Large intestine (tissue), 3 donors: ENCODE measurements at regions not wholly inside any gene's neighbourhood (a gene's known extent, or its start where the extent isn't known, plus 50 kb on each side); places are given as distances from the start of the nearest gene placed in this dataset.

Experiments
- DNase-seq, 2 donors: peaks; one replicate each; pipeline versions ENCODE4 v3.0.0 to v3.0.0-alpha.2; 2013
- H3K27ac ChIP-seq: one replicate; pipeline ENCODE4 v1.5.1; 2013; ENCODE audit warnings: low read length
- H3K27me3 ChIP-seq: 2 replicates; pipeline ENCODE4 v1.6.1; 2013; ENCODE audit warnings: low read length; ENCODE audit not compliant: control insufficient read depth, insufficient read depth
- H3K36me3 ChIP-seq: 2 replicates; pipeline ENCODE4 v1.6.1; 2013; ENCODE audit warnings: low read length; ENCODE audit not compliant: control insufficient read depth, insufficient read depth
- H3K4me1 ChIP-seq: one replicate; pipeline ENCODE4 v1.6.1; 2013; ENCODE audit warnings: low read length; ENCODE audit not compliant: control insufficient read depth, insufficient read depth
- H3K4me3 ChIP-seq: one replicate; pipeline ENCODE4 v1.5.1; 2013; ENCODE audit warnings: low read length
- H3K9me3 ChIP-seq: one replicate; pipeline ENCODE4 v1.6.1; 2013; ENCODE audit warnings: mild to moderate bottlenecking, low read depth, low read length, moderate library complexity; ENCODE audit not compliant: control insufficient read depth
- WGBS: methylation state at CpG from one replicate; pipeline ENCODE4 v1.1.5; 2013; ENCODE audit warnings: low lambda C conversion rate; ENCODE audit not compliant: insufficient coverage; 5-methylcytosine and 5-hydroxymethylcytosine counted together

- Histone ChIP-seq H3K36me3 (no peaks in the 10 kb centered on the region), H3K27ac (no peak overlapping the region), H3K9me3 (no peaks in the 10 kb centered on the region), H3K4me1 (no peaks in the 10 kb centered on the region), H3K4me3 (no peak overlapping the region), H3K27me3 (no peaks in the 10 kb centered on the region)
- no peak for DNase-seq
- WGBS: 100% methylated on average over 1 of the region's 4 CpGs
Measured at GRCh38 chr5:93930098-93930497, 188.7 kb upstream of the POU5F2 start.

GRCh38 chr5:93929131-93929530 is 187.7 kb upstream of the POU5F2 start:
- Histone ChIP-seq H3K36me3 (no peaks in the 10 kb centered on the region), H3K4me1 (no peaks in the 10 kb centered on the region), H3K4me3 (no peak overlapping the region), H3K27ac (no peak overlapping the region), H3K9me3 (no peaks in the 10 kb centered on the region), H3K27me3 (no peaks in the 10 kb centered on the region)
- no CpG with 5 or more reads among the region's 1 CpG for WGBS
- no peak for DNase-seq

GRCh38 chr5:93926831-93927620 is 185.6 kb upstream of the POU5F2 start:
- no peak overlapping the region for H3K27ac ChIP-seq
- 86% methylated on average over 1 of the region's 3 CpGs for WGBS
- DNase-seq: no peak
- H3K36me3 ChIP-seq: no peaks in the 10 kb centered on the region
- H3K27me3 ChIP-seq: no peaks in the 10 kb centered on the region
- no peaks in the 10 kb centered on the region for H3K9me3 ChIP-seq
- no peaks in the 10 kb centered on the region for H3K4me1 ChIP-seq
- H3K4me3 ChIP-seq: no peak overlapping the region

- H3K27ac ChIP-seq: no peak overlapping the region
- no CpG with 5 or more reads among the region's 1 CpG for WGBS
- DNase-seq: no peak
- H3K27me3 ChIP-seq: no peaks in the 10 kb centered on the region
- no peak overlapping the region for H3K4me3 ChIP-seq
- no peaks in the 10 kb centered on the region for H3K36me3 ChIP-seq
- H3K9me3 ChIP-seq: no peaks in the 10 kb centered on the region
- no peaks in the 10 kb centered on the region for H3K4me1 ChIP-seq
Measured at GRCh38 chr5:93925321-93925720, 183.9 kb upstream of the POU5F2 start.

GRCh38 chr5:93924628-93925027 is 183.2 kb upstream of the POU5F2 start:
- no peak overlapping the region for H3K27ac ChIP-seq
- no peaks in the 10 kb centered on the region for H3K4me1 ChIP-seq
- no peaks in the 10 kb centered on the region for H3K9me3 ChIP-seq
- DNase-seq: no peak
- H3K27me3 ChIP-seq: no peaks in the 10 kb centered on the region
- WGBS: 100% methylated on average over 2 of the region's 2 CpGs
- H3K36me3 ChIP-seq: no peaks in the 10 kb centered on the region
- H3K4me3 ChIP-seq: no peak overlapping the region

GRCh38 chr5:93922551-93922950 is 181.2 kb upstream of the POU5F2 start:
- 100% methylated on average over 2 of the region's 5 CpGs for WGBS
- no peaks in the 10 kb centered on the region for H3K9me3 ChIP-seq
- no peak overlapping the region for H3K27ac ChIP-seq
- no peak for DNase-seq
- no peaks in the 10 kb centered on the region for H3K4me1 ChIP-seq
- H3K4me3 ChIP-seq: no peak overlapping the region
- H3K27me3 ChIP-seq: no peaks in the 10 kb centered on the region
- no peaks in the 10 kb centered on the region for H3K36me3 ChIP-seq

GRCh38 chr5:93921001-93921400 is 179.6 kb upstream of the POU5F2 start:
- 80% methylated on average over 1 of the region's 2 CpGs for WGBS
- Histone ChIP-seq H3K27me3 (no peaks in the 10 kb centered on the region), H3K36me3 (no peaks in the 10 kb centered on the region), H3K4me3 (no peak overlapping the region), H3K4me1 (no peaks in the 10 kb centered on the region), H3K27ac (no peak overlapping the region), H3K9me3 (no peaks in the 10 kb centered on the region)
- DNase-seq: no peak

GRCh38 chr5:93916872-93917271 is 175.5 kb upstream of the POU5F2 start:
- H3K27me3 ChIP-seq: no peaks in the 10 kb centered on the region
- H3K9me3 ChIP-seq: no peaks in the 10 kb centered on the region
- DNase-seq: no peak
- H3K36me3 ChIP-seq: no peaks in the 10 kb centered on the region
- no peak overlapping the region for H3K4me3 ChIP-seq
- 100% methylated on average over 1 of the region's 1 CpG for WGBS
- no peak overlapping the region for H3K27ac ChIP-seq
- no peaks in the 10 kb centered on the region for H3K4me1 ChIP-seq

GRCh38 chr5:93915142-93915553 is 173.7 kb upstream of the POU5F2 start:
- no peak overlapping the region for H3K27ac ChIP-seq
- H3K4me3 ChIP-seq: no peak overlapping the region
- H3K9me3 ChIP-seq: no peaks in the 10 kb centered on the region
- no peaks in the 10 kb centered on the region for H3K4me1 ChIP-seq
- H3K27me3 ChIP-seq: no peaks in the 10 kb centered on the region
- no peaks in the 10 kb centered on the region for H3K36me3 ChIP-seq
- peak in 1 of 2 donors; percentile 9 for DNase-seq

- Histone ChIP-seq H3K27me3 (no peaks in the 10 kb centered on the region), H3K4me1 (no peaks in the 10 kb centered on the region), H3K9me3 (no peaks in the 10 kb centered on the region), H3K27ac (no peak overlapping the region), H3K4me3 (no peak overlapping the region), H3K36me3 (no peaks in the 10 kb centered on the region)
- no peak for DNase-seq
- no CpG with 5 or more reads among the region's 2 CpGs for WGBS
Measured at GRCh38 chr5:93911609-93912008, 170.2 kb upstream of the POU5F2 start.

- Histone ChIP-seq H3K9me3 (no peaks in the 10 kb centered on the region), H3K4me1 (no peaks in the 10 kb centered on the region), H3K27ac (no peak overlapping the region), H3K27me3 (no peaks in the 10 kb centered on the region), H3K36me3 (no peaks in the 10 kb centered on the region), H3K4me3 (no peak overlapping the region)
- no peak for DNase-seq
- 100% methylated on average over 1 of the region's 1 CpG for WGBS
Measured at GRCh38 chr5:93909356-93909755, 168.0 kb upstream of the POU5F2 start.
